ENCODE measurements at regions not wholly inside any gene's neighbourhood (a gene's known extent, or its start where the extent isn't known, plus 50 kb on each side); places are given as distances from the start of the nearest gene placed in this dataset.
"Not testable (repeated sequence)": the region's sequence is repeated elsewhere in the genome, so short reads cannot be mapped to it uniquely, and the experiment has no call there.

DNA sequence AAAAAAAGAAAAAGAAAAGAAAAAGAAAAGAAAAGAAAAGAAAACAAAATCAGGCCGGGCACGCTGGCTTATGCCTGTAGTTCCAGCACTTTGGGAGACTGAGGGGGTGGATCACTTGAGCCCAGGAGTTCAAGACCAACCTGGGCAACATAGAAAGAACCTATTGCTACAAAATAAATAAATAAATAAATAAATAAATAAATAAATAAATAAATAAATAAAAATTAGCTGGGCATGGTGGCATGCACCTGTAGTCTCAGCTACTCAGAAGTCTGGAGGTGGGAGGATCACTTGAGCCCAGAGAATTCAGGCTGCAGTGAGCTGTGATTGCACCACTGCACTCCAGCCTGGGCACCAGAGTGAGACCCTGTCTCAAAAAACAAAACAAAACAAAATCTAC is 809.7 kb upstream of the AUTS2 start:
- H3K27me3 Mint-ChIP-seq; H3K4me1 ChIP-seq (ENCODE audit: control insufficient read depth in 1 of 2, extremely low read depth in 1 of 2, insufficient read depth in 2 of 2, low read length in 2 of 2); H3K4me3 ChIP-seq (ENCODE audit: control insufficient read depth in 1 of 2, extremely low read depth in 1 of 2, low read length in 1 of 2); ATAC-seq (replicated peaks in 1 of 4); DNase-seq; H3K27ac ChIP-seq (ENCODE audit: low read length); H3K9me3 ChIP-seq; H3K36me3 ChIP-seq (ENCODE audit: control insufficient read depth in 2 of 2, extremely low read depth in 1 of 2, insufficient read depth in 1 of 2, low read length in 1 of 2); H3K4me3 Mint-ChIP-seq; H3K27ac Mint-ChIP-seq; CTCF ChIA-PET; H3K4me1 Mint-ChIP-seq; H3K36me3 Mint-ChIP-seq; H3K27me3 ChIP-seq (replicated peaks in 1 of 2; ENCODE audit: control insufficient read depth in 2 of 2, extremely low read depth in 1 of 2, insufficient read depth in 2 of 2, low read length in 1 of 2): not testable (repeated sequence)
- POLR2A ChIA-PET = interaction anchor here in 1 of 2 donors (0.6 kb wide), 1 partner anchor 12 kb away, joined by 3 read pairs; no protein-coding TSS in a partner anchor
- peaks cover 4 to 17% (median 11%) of the 10 kb centered on the region in 3 donors for H3K9me3 Mint-ChIP-seq
- no CpG with 5 or more reads among the region's 2 CpGs for whole genome bisulfite sequencing (ENCODE audit: insufficient coverage)

DNA sequence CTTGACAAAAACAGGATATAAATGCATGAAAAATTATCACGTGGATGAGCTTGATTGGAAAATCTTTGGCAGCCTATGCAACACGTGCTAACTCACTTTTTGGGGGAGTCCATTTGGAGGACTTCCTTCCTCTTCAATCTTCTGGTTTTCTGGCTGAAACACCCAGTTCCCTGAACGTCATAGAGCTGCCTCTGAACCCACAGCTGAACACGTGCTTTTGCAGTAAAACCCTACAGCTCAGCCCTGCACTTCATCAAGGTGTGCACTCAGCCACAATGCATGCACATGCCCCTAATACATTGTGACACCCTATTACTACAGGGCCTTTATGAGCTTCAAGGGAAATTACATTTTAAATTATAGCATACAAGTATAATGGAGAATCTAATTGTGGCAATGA is 808.7 kb upstream of the AUTS2 start:
- no peaks in the 10 kb centered on the region for H3K36me3 ChIP-seq (ENCODE audit: control insufficient read depth in 2 of 2, extremely low read depth in 1 of 2, insufficient read depth in 1 of 2, low read length in 1 of 2)
- Mint-ChIP-seq H3K4me1 (no peaks in the 10 kb centered on the region), H3K9me3 (peaks cover 4 to 19% (median 12%) of the 10 kb centered on the region in 3 donors), H3K36me3 (no peaks in the 10 kb centered on the region), H3K27me3 (no peaks in the 10 kb centered on the region), H3K27ac (no peak overlapping the region), H3K4me3 (no peak overlapping the region)
- H3K4me1 ChIP-seq (ENCODE audit: control insufficient read depth in 1 of 2, extremely low read depth in 1 of 2, insufficient read depth in 2 of 2, low read length in 2 of 2) = no peaks in the 10 kb centered on the region
- DNase-seq (no peak), ATAC-seq (replicated peaks in 1 of 4) (no peak)
- WGBS (ENCODE audit: insufficient coverage) = 5% methylated on average over 3 of the region's 4 CpGs
- POLR2A ChIA-PET = interaction anchor here in 1 of 2 donors (0.6 kb wide), 2 partner anchors 49 to 1251 kb away, joined by 3 to 4 read pairs; no protein-coding TSS in a partner anchor
- no peaks in the 10 kb centered on the region for H3K27me3 ChIP-seq (replicated peaks in 1 of 2; ENCODE audit: control insufficient read depth in 2 of 2, extremely low read depth in 1 of 2, insufficient read depth in 2 of 2, low read length in 1 of 2)
- H3K27ac ChIP-seq (ENCODE audit: low read length) = no peak overlapping the region
- H3K9me3 ChIP-seq = no peaks in the 10 kb centered on the region
- CTCF ChIA-PET = no interaction called here
- H3K4me3 ChIP-seq (ENCODE audit: control insufficient read depth in 1 of 2, extremely low read depth in 1 of 2, low read length in 1 of 2) = no peak overlapping the region

DNA sequence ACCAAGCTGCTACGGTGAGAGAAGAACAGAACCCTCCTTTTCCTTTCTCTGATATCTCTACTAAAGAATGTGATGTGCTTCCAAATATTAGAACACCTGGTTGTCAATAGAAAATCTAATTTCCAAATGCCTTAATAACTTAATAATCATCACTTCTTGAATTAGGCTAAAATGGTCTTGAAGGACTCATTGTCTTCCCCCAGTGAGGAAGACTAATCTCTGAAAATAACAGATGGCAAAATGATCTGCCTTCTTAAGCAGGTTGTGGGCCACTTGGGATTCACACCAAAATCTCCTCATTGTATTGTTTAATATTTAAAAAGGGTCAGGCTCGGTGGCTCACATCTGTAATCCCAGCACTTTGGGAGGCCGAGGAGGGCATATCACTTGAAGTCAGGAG is 805.9 kb upstream of the AUTS2 start:
- Histone ChIP-seq H3K4me3 (ENCODE audit: control insufficient read depth in 1 of 2, extremely low read depth in 1 of 2, low read length in 1 of 2) (no peak overlapping the region), H3K36me3 (ENCODE audit: control insufficient read depth in 2 of 2, extremely low read depth in 1 of 2, insufficient read depth in 1 of 2, low read length in 1 of 2) (no peaks in the 10 kb centered on the region), H3K9me3 (no peaks in the 10 kb centered on the region), H3K27me3 (replicated peaks in 1 of 2; ENCODE audit: control insufficient read depth in 2 of 2, extremely low read depth in 1 of 2, insufficient read depth in 2 of 2, low read length in 1 of 2) (no peaks in the 10 kb centered on the region), H3K27ac (ENCODE audit: low read length) (no peak overlapping the region), H3K4me1 (ENCODE audit: control insufficient read depth in 1 of 2, extremely low read depth in 1 of 2, insufficient read depth in 2 of 2, low read length in 2 of 2) (no peaks in the 10 kb centered on the region)
- H3K9me3 Mint-ChIP-seq = peaks cover 9 to 22% (median 11%) of the 10 kb centered on the region in 3 donors
- DNase-seq (no peak), ATAC-seq (replicated peaks in 1 of 4) (no peak)
- no peaks in the 10 kb centered on the region for H3K27me3 Mint-ChIP-seq
- ChIA-PET POLR2A (no interaction called here), CTCF (no interaction called here)
- no peaks in the 10 kb centered on the region for H3K4me1 Mint-ChIP-seq
- H3K36me3 Mint-ChIP-seq = no peaks in the 10 kb centered on the region
- H3K4me3 Mint-ChIP-seq = no peak overlapping the region
- no peak overlapping the region for H3K27ac Mint-ChIP-seq
- 60% methylated on average over 1 of the region's 3 CpGs for WGBS (ENCODE audit: insufficient coverage)

DNA sequence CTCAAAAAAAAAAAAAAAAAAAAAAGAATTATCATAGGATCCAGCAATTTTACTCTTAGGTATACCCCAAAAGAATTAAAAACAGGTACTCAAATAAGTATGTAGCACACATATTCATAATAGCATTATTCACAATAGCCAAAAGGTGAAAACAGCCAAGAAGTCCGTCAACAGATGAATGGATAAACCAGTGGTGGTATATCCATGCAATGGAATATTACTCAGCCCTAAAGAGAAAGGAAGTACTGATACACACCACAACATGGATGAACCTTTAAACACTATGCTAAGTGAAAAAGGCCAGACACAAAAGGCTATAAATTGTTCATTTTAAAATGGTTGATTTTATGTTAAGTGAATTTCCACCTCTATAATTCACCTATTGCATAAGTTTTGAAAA is 804.8 kb upstream of the AUTS2 start:
- DNase-seq = no peak
- no peaks in the 10 kb centered on the region for H3K36me3 ChIP-seq (ENCODE audit: control insufficient read depth in 2 of 2, extremely low read depth in 1 of 2, insufficient read depth in 1 of 2, low read length in 1 of 2)
- WGBS (ENCODE audit: insufficient coverage) = no CpG with 5 or more reads among the region's 1 CpG
- H3K4me3 ChIP-seq (ENCODE audit: control insufficient read depth in 1 of 2, extremely low read depth in 1 of 2, low read length in 1 of 2) = no peak overlapping the region
- Mint-ChIP-seq H3K27ac (no peak overlapping the region), H3K27me3 (no peaks in the 10 kb centered on the region), H3K9me3 (peaks cover 9 to 22% (median 10%) of the 10 kb centered on the region in 3 donors), H3K4me3 (no peak overlapping the region), H3K36me3 (no peaks in the 10 kb centered on the region), H3K4me1 (no peaks in the 10 kb centered on the region)
- ChIA-PET CTCF (no interaction called here), POLR2A (no interaction called here)
- no peaks in the 10 kb centered on the region for H3K4me1 ChIP-seq (ENCODE audit: control insufficient read depth in 1 of 2, extremely low read depth in 1 of 2, insufficient read depth in 2 of 2, low read length in 2 of 2)
- no peaks in the 10 kb centered on the region for H3K27me3 ChIP-seq (replicated peaks in 1 of 2; ENCODE audit: control insufficient read depth in 2 of 2, extremely low read depth in 1 of 2, insufficient read depth in 2 of 2, low read length in 1 of 2)
- no peak overlapping the region for H3K27ac ChIP-seq (ENCODE audit: low read length)
- no peak for ATAC-seq (replicated peaks in 1 of 4)
- no peaks in the 10 kb centered on the region for H3K9me3 ChIP-seq

DNA sequence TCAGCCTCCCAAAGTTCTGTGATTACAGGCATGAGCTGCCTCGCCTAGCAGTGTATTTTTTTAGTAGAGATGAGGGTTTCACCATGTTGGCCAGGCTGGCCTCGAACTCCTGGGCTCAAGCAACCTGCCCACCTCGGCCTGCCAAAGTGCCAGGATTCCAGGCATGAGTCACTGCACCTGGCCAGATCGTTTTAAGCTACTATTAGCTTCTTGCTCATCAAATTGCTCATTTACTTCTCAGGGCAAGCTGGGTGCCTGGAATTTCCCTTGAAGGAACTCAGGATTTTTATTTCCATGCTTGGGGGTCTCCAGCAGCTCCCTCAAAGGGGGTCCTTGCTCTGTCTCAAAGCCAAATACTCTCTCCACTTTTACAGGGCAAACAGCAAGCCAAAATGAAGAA is 798.0 kb upstream of the AUTS2 start:
- ChIA-PET CTCF (no interaction called here), POLR2A (interaction anchor here in 1 of 2 donors (0.6 kb wide), 1 partner anchor 12 kb away, joined by 3 read pairs; no protein-coding TSS in a partner anchor)
- no peak overlapping the region for H3K27ac Mint-ChIP-seq
- 37% methylated on average over 4 of the region's 4 CpGs for WGBS (ENCODE audit: insufficient coverage)
- no peaks in the 10 kb centered on the region for H3K27me3 Mint-ChIP-seq
- Histone ChIP-seq H3K4me1 (ENCODE audit: control insufficient read depth in 1 of 2, extremely low read depth in 1 of 2, insufficient read depth in 2 of 2, low read length in 2 of 2) (no peaks in the 10 kb centered on the region), H3K9me3 (no peaks in the 10 kb centered on the region), H3K36me3 (ENCODE audit: control insufficient read depth in 2 of 2, extremely low read depth in 1 of 2, insufficient read depth in 1 of 2, low read length in 1 of 2) (no peaks in the 10 kb centered on the region), H3K4me3 (ENCODE audit: control insufficient read depth in 1 of 2, extremely low read depth in 1 of 2, low read length in 1 of 2) (no peak overlapping the region), H3K27me3 (replicated peaks in 1 of 2; ENCODE audit: control insufficient read depth in 2 of 2, extremely low read depth in 1 of 2, insufficient read depth in 2 of 2, low read length in 1 of 2) (no peaks in the 10 kb centered on the region), H3K27ac (ENCODE audit: low read length) (no peak overlapping the region)
- DNase-seq (no peak), ATAC-seq (replicated peaks in 1 of 4) (no peak)
- no peaks in the 10 kb centered on the region for H3K36me3 Mint-ChIP-seq
- no peaks in the 10 kb centered on the region for H3K4me1 Mint-ChIP-seq
- H3K9me3 Mint-ChIP-seq = peaks cover 3 to 18% (median 14%) of the 10 kb centered on the region in 3 donors
- H3K4me3 Mint-ChIP-seq = no peak overlapping the region

DNA sequence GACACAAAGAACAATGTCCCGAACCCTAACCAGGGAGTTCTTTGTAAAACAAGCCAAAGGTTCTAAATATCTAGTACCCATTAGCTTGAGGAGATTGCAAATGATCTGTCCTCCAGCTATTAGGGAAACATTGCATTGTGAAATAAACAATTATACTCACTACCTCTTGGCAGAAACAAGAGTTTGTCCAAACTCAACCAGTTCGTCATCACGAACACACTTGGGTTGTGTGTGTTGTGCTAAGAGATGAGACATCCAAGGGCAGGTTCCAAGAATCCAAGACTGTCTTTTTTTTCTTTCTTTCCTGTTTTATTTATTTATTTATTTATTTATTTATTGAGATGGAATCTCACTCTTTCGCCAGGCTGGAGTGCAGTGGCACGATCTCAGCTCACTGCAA is 793.1 kb upstream of the AUTS2 start:
- no peaks in the 10 kb centered on the region for H3K4me1 ChIP-seq (ENCODE audit: control insufficient read depth in 1 of 2, extremely low read depth in 1 of 2, insufficient read depth in 2 of 2, low read length in 2 of 2)
- no peaks in the 10 kb centered on the region for H3K4me1 Mint-ChIP-seq
- 100% methylated on average over 1 of the region's 5 CpGs for WGBS (ENCODE audit: insufficient coverage)
- no peak overlapping the region for H3K27ac ChIP-seq (ENCODE audit: low read length)
- no peaks in the 10 kb centered on the region for H3K27me3 Mint-ChIP-seq
- ATAC-seq (replicated peaks in 1 of 4) (no peak), DNase-seq (no peak)
- CTCF ChIA-PET = no interaction called here
- peaks cover 0 to 2% of the 10 kb centered on the region in 2 experiments for H3K27me3 ChIP-seq (replicated peaks in 1 of 2; ENCODE audit: control insufficient read depth in 2 of 2, extremely low read depth in 1 of 2, insufficient read depth in 2 of 2, low read length in 1 of 2)
- H3K27ac Mint-ChIP-seq = no peak overlapping the region
- no peaks in the 10 kb centered on the region for H3K36me3 Mint-ChIP-seq
- peaks cover 8 to 21% (median 18%) of the 10 kb centered on the region in 3 donors for H3K9me3 Mint-ChIP-seq
- POLR2A ChIA-PET = no interaction called here
- no peak overlapping the region for H3K4me3 Mint-ChIP-seq
- no peak overlapping the region for H3K4me3 ChIP-seq (ENCODE audit: control insufficient read depth in 1 of 2, extremely low read depth in 1 of 2, low read length in 1 of 2)
- no peaks in the 10 kb centered on the region for H3K36me3 ChIP-seq (ENCODE audit: control insufficient read depth in 2 of 2, extremely low read depth in 1 of 2, insufficient read depth in 1 of 2, low read length in 1 of 2)
- H3K9me3 ChIP-seq = no peaks in the 10 kb centered on the region

DNA sequence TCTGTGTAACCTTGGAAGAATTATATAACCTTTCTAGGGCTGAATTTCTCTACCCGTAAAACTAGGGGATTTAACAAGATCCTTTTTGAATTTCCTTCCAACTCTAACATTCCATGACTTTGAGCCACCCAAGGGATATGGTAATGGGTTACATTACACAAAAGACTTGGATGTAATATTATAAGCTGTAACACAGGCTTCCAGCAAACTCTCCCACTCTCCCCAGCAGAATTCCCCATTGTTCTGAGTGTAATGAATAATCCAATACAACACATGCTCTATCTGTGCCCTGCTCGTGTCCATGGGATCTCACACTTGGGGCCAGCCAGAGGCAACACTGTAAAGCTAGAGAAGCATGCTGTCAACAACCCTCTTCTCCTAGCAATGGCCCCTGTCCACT is 790.6 kb upstream of the AUTS2 start:
- CTCF ChIA-PET = no interaction called here
- POLR2A ChIA-PET = no interaction called here
- DNase-seq = no peak

More for the DNA sequence above, 790.6 kb upstream of the AUTS2 start:
- H3K9me3 Mint-ChIP-seq = peaks cover 13 to 23% (median 20%) of the 10 kb centered on the region in 3 donors
- H3K4me1 ChIP-seq (ENCODE audit: control insufficient read depth in 1 of 2, extremely low read depth in 1 of 2, insufficient read depth in 2 of 2, low read length in 2 of 2) = no peaks in the 10 kb centered on the region
- no peaks in the 10 kb centered on the region for H3K4me1 Mint-ChIP-seq
- H3K36me3 Mint-ChIP-seq = no peaks in the 10 kb centered on the region
- H3K9me3 ChIP-seq = no peaks in the 10 kb centered on the region
- no peak overlapping the region for H3K4me3 Mint-ChIP-seq
- WGBS (ENCODE audit: insufficient coverage) = 80% methylated on average over 1 of the region's 2 CpGs
- ATAC-seq (replicated peaks in 1 of 4) = no peak
- H3K4me3 ChIP-seq (ENCODE audit: control insufficient read depth in 1 of 2, extremely low read depth in 1 of 2, low read length in 1 of 2) = no peak overlapping the region
- no peaks in the 10 kb centered on the region for H3K27me3 Mint-ChIP-seq
- no peak overlapping the region for H3K27ac Mint-ChIP-seq
- no peak overlapping the region for H3K27ac ChIP-seq (ENCODE audit: low read length)
- peaks cover 0 to 2% of the 10 kb centered on the region in 2 experiments for H3K27me3 ChIP-seq (replicated peaks in 1 of 2; ENCODE audit: control insufficient read depth in 2 of 2, extremely low read depth in 1 of 2, insufficient read depth in 2 of 2, low read length in 1 of 2)
- no peaks in the 10 kb centered on the region for H3K36me3 ChIP-seq (ENCODE audit: control insufficient read depth in 2 of 2, extremely low read depth in 1 of 2, insufficient read depth in 1 of 2, low read length in 1 of 2)
